OCI-LY3 (cell line): ENCODE measurements at regions not wholly inside any gene's neighbourhood (a gene's known extent, or its start where the extent isn't known, plus 50 kb on each side); places are given as distances from the start of the nearest gene placed in this dataset.

Source experiments
- H2AFZ ChIP-seq: fragments of 200-600, 300-600 bp; shearing (Covaris generic); 2 replicates; pipeline ENCODE4 v1.6.0; 2014; ENCODE audit warnings: antibody characterized with exemption, low read depth, low read length
- H3K27ac ChIP-seq: fragments of 200-600, 300-600 bp; sonication (generic); 2 replicates; pipeline ENCODE4 v1.5.1; 2014; ENCODE audit warnings: mild to moderate bottlenecking, low read length, moderate library complexity, mixed read lengths
- H3K27me3 ChIP-seq: fragments of 200-600, 300-600 bp; sonication (generic); 2 replicates; pipeline ENCODE4 v1.6.1; 2014; ENCODE audit warnings: low read depth, low read length, mixed read lengths
- H3K36me3 ChIP-seq: fragments of 200-600, 300-600 bp; sonication (generic); replicated peaks from 2 replicates; pipeline ENCODE3; 2014; ENCODE audit warnings: low read depth, low read length, mixed read lengths
- H3K4me1 ChIP-seq: fragments of 300-600, 200-600 bp; sonication (generic); 2 replicates; pipeline ENCODE4 v1.6.1; 2014; ENCODE audit warnings: low read length, mixed read lengths
- H3K4me2 ChIP-seq: fragments of 200-600, 300-600 bp; sonication (generic); 2 replicates; pipeline ENCODE4 v1.6.1; 2014; ENCODE audit warnings: low read length, mixed read lengths
- H3K4me3 ChIP-seq: fragments of 300-600, 200-600 bp; sonication (generic); 2 replicates; pipeline ENCODE4 v1.5.1; 2014; ENCODE audit warnings: antibody characterized with exemption, mild to moderate bottlenecking, low read length, moderate library complexity
- H3K79me2 ChIP-seq: fragments of 300-600, 200-600 bp; shearing (Covaris generic); 2 replicates; pipeline ENCODE4 v1.6.1; 2014; ENCODE audit warnings: mild to moderate bottlenecking, low read length, mixed read lengths
- H3K9ac ChIP-seq: fragments of 300-600, 200-600 bp; shearing (Covaris generic); 2 replicates; pipeline ENCODE4 v1.6.0; 2014; ENCODE audit warnings: mild to moderate bottlenecking, low read length, moderate library complexity
- H3K9me3 ChIP-seq: fragments of 200-600, 300-600 bp; shearing (Covaris generic); 2 replicates; pipeline ENCODE4 v1.6.1; 2014; ENCODE audit warnings: low read length, mixed read lengths; ENCODE audit not compliant: insufficient read depth
- H4K20me1 ChIP-seq: fragments of 200-600, 300-600 bp; sonication (generic); 2 replicates; pipeline ENCODE4 v1.6.1; 2016; ENCODE audit warnings: low read length, mixed read lengths; ENCODE audit not compliant: insufficient read depth
- CTCF ChIP-seq: fragments of 200-600, 300-600 bp; sonication (generic); IDR thresholded peaks from 2 replicates; pipeline ENCODE4 v1.5.1; 2014; ENCODE audit warnings: antibody characterized with exemption, low read length, low read depth
- EZH2phosphoT487 ChIP-seq: fragments of 200-600 bp; shearing (Covaris generic); IDR thresholded peaks from 2 replicates; pipeline ENCODE4 v1.6.1; 2018; ENCODE audit warnings: antibody characterized with exemption, mixed run types, low read depth

GRCh38 chr5:67773411-67774266 lies 441.9 kb upstream of the PIK3R1 start:
- no peaks in the 10 kb centered on the region for H3K27me3 ChIP-seq
- TF ChIP-seq EZH2phosphoT487 (no peak), CTCF (no peak)
- no peaks in the 10 kb centered on the region for H3K79me2 ChIP-seq
- peaks cover 3% of the 10 kb centered on the region; the same call in 1 of the 2 replicates for H3K4me1 ChIP-seq
- H3K36me3 ChIP-seq, result no peaks in the 10 kb centered on the region
- no peak overlapping the region for H3K4me3 ChIP-seq
- no peaks in the 10 kb centered on the region for H4K20me1 ChIP-seq
- H2AFZ ChIP-seq, result no peak overlapping the region
- H3K27ac ChIP-seq, result no peak overlapping the region
- no peak overlapping the region for H3K9ac ChIP-seq
- H3K4me2 ChIP-seq, result no peak overlapping the region
- no peaks in the 10 kb centered on the region for H3K9me3 ChIP-seq

- Histone ChIP-seq H3K36me3 (no peaks in the 10 kb centered on the region), H3K4me3 (no peak overlapping the region), H3K9ac (no peak overlapping the region), H3K27me3 (no peaks in the 10 kb centered on the region), H3K4me1 (peaks cover 3% of the 10 kb centered on the region; the same call in 1 of the 2 replicates), H3K9me3 (no peaks in the 10 kb centered on the region), H3K79me2 (no peaks in the 10 kb centered on the region), H4K20me1 (no peaks in the 10 kb centered on the region), H3K4me2 (no peak overlapping the region), H3K27ac (no peak overlapping the region), H2AFZ (no peak overlapping the region)
- no peak for TF ChIP-seq CTCF
- no peak for TF ChIP-seq EZH2phosphoT487
Observed at GRCh38 chr5:67771791-67772190, 443.8 kb upstream of the PIK3R1 start.

- no peak overlapping the region for H3K27ac ChIP-seq
- no peaks in the 10 kb centered on the region for H3K9me3 ChIP-seq
Observed at GRCh38 chr5:67771221-67771620, 444.3 kb upstream of the PIK3R1 start.

More at GRCh38 chr5:67771221-67771620, 444.3 kb upstream of the PIK3R1 start:
- Histone ChIP-seq H3K9ac (no peak overlapping the region), H3K4me2 (no peak overlapping the region), H3K36me3 (no peaks in the 10 kb centered on the region), H4K20me1 (no peaks in the 10 kb centered on the region), H3K4me1 (peaks cover 3% of the 10 kb centered on the region; the same call in 1 of the 2 replicates), H3K79me2 (no peaks in the 10 kb centered on the region), H2AFZ (no peak overlapping the region), H3K4me3 (no peak overlapping the region), H3K27me3 (no peaks in the 10 kb centered on the region)
- no peak for TF ChIP-seq EZH2phosphoT487
- no peak for TF ChIP-seq CTCF
